HG03139 (cell line): ENCODE measurements at regions not wholly inside any gene's neighbourhood (a gene's known extent, or its start where the extent isn't known, plus 50 kb on each side); places are given as distances from the start of the nearest gene placed in this dataset.
A peak's percentile ranks its signal among the peaks of the same experiment; 100 is the strongest.

Source experiments
- ATAC-seq: cut with Tn5 transposase; IDR thresholded peaks from one replicate; pipeline ENCODE4 v1.9.1; 2021; ENCODE audit not compliant: unreplicated experiment

DNA sequence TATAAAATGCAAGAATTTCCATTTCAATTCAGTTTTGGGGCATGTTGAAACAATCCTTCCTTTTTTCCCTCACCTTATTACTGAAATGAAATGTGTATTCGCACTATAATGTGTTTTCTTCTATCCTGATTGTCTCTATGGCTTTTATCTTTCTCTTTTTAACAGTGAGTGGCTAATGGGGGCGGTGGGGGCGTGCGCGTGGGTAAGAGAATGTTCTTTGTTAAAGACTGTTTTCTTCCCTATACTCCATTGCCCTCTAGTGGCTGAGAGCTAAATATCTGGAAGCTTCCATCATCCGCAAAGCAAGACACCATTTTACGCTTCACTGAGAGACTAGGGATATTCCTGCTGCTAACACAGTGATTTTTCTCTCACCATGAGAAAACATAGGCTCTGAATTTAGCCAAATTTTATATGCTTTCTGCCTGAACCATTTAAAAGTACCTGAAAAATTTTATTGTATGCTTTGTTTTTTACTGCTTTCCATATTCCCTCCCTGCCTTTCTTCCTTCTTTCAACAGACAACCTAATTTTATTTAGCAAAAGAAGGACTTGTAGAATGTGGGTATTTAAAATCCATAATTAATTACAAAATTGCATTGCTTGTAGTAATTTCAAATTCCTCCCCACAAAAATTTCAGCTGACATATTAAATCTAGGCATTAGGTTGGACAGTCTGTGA lies 194.0 kb downstream of the GASK1B start:
- ATAC-seq: peak; percentile 95

DNA sequence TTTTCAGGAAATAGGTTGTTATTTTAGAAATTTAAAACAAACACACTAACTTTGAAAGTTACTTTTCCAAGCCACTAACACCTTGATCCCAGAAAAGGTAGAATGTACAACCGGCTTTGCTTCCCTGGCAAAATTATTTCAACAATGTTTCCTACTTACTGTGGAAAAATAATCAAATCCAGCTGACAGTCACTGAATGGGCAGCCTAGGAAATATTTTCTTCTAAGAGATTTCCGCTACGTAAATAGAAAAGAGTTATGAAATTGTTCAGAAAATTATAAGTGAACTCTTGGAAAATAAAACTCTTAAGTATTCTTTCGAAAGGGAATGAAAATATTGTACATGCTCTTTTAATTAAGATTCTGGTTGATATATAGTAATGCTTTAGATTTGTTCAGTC lies 195.7 kb downstream of the GASK1B start:
- no peak for ATAC-seq

DNA sequence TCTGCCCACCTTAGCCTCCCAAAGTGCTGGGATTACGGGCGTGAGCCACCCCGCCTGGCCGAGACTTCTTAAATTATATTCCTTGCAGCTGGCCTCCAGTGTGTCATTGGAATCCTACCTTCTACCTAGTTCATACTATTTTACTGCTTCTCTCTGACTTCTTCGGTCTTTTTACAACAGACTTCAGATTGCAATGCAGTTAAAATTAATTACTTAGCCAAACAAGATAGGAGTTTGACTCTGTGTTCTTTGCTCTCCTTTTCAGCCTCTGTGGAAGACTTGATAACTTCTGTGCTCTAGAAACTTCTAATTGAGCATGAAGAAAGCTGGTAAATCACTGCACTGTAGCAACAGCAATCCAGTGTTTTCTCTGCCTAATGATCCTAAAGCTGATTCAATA lies 199.5 kb downstream of the GASK1B start:
- no peak for ATAC-seq

DNA sequence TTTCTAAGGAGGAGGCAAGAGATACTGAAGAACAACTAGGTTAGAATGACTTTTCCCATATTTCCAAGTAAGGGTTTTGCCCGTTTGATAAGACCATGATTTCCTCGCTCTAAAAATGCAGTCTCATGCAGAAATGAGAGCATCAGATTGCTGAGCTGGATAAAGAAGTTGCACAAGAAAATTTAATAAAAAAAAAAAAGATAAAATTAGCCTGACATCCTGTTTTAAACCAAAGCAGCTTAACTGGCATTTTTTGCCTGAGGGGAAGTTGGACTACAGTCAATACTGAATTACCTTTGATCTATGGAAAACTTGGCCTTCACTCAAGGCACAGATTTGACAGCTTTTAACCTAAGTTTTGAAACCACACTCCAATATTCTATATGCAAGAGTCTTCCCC lies 208.4 kb downstream of the GASK1B start:
- no peak for ATAC-seq

DNA sequence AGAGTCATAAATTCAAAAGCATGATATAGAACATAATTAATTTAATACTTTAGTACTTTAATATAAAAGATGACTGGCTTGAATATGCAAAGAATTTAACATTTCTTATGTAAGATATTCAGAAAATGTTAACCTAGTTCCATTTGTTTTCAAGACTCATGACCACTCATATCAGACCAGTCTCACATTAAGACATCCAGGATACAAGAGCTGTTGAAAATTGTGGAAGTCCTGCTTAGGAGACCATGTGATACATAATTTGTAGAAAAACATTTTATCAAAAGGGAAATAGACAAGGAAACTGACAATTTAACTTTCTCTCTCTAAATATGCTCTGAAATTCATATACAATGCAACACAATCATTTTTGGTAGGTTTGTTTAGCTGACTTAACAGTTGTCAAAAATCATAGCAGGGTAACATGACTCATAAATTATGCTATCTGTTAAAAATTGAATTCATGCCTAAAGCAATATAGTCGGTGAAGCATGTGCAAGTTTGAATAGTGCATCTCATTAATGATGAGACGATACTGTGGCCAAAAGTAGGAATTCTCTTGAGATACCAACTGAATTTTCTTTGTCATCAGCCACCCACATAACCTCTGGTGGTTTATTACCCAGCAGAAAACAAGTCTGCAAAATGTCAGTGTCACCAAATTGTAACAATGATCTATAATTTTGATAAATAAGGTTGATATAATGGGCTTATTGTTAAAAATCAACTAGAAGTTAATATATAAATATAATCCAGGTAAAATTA lies 211.4 kb downstream of the GASK1B start:
- no peak for ATAC-seq

DNA sequence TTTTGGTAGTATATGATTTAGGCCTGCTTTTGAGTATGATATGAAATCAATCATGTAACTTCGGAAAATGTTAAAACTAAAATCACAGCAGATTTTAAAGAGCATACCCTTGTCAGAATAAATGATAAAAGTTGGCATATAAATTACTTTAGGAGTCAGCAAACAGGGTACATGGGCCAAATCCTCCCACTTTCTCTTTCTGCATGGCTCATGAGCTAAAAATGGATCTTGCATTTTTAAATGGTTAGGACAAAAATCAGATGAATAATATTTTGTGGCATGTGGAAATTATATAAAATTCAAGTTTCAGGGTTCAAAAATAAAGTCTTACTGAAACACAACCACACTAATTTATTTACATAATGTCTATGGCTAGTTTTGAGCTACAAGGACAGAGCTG lies 214.9 kb downstream of the GASK1B start:
- no peak for ATAC-seq

DNA sequence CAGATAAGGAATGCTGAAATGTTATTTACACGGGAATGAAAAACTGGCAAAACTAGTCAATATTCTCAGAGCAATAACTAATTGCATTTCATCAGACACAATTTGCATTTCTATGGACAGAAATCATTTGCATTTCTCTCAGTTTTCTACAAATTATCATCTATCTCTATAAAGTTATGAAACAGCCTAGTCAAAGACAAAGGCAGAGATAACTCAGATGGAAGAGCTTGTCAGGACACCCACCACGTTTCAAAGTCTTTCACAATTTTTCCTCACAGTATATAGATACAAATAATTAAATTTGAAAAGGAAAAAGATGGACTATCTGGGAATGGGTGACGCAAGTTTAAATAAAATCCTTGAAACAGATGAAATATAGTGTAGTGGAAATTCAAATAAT lies 230.8 kb downstream of the GASK1B start:
- ATAC-seq: no peak

DNA sequence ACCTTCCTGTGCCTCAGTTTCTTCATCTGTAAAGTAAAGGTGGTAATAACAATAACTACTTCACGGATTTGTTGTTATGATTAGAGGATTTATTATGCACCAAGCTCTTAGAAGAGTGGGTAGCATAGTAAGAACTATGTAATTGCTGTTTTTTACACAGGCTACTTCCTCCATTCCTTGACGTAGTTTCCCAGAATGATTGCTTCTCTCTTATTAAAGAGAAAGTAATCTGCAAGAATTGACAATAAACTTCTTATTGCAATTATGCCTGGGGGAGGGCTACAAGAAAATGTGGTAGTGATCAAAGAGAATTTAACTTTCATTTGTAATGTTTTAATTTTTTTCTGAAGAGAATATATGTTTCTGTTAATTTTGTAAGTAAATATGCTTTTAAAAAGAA lies 238.7 kb downstream of the GASK1B start:
- ATAC-seq: no peak

DNA sequence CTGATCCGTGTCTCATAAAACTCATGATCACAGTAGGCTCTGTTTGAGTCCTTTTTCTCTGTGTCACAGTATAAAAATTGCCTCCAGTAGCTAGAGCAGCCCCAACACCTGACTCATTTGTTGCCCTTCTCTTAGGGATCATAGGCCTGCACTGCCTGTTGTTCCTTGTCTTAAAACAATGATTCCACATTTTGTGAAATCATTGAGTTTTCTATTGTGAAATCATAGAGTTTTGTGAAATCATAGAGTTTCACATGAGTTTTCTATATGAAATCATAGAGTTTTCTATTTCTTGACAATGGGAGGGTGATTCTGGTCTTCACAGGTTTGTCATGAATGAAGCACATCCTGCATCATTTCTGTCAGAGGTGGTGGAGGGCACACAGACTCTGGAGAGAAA lies 239.9 kb downstream of the GASK1B start:
- ATAC-seq: no peak

DNA sequence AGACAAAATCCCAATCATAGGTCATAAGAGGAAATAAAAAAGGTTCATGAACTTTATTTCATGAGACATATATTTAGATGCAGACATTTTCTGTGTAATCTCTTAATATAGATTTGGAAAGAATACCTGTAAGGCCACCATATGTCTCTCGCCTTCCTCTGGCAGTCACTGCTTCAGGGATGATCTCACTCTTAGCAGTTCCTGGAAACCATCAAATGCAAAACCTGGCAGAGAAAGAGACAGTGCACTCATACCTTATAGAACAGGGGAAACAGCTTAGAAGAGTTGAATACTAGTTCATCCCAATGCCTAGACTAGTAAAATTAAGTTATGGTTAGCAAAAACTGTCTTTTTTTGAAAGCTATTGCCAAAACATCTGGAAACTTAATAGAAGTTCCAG lies 243.3 kb downstream of the GASK1B start:
- no peak for ATAC-seq

DNA sequence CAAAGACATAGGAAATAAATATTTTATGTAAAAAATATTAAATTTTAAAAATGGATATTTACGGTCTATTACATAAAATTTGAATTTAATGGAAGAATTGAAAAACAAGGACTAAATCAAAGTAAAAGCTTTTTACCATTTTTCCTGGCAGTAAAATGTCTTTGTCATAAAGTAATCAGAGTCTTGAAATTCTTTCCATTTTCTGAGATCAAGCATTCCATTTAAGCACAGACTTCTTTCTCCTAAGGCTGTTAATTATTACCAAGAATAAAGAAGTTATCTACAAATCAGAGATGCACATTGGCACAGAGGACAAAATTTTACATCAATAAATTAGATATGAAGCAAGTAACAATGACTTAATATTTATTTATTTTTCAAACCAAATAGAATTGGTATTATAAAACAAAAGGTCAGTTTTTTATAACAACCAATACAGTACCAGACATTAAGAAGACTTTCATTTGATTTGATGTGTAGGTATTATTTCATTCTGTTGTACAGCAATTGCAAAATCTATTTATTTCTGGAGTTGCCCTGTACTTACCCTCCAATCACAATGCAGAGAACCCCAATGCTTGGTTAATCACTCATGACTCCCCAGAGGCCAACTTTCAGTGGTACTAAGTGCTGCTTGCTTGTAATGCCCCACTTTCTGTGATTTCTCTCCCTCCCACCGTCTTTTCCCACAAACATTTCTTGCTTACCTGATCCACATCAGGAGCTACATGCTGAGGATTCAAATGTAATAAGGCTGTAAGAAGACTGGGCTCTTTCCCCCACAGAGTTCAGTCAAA lies 254.6 kb downstream of the GASK1B start:
- no peak for ATAC-seq

DNA sequence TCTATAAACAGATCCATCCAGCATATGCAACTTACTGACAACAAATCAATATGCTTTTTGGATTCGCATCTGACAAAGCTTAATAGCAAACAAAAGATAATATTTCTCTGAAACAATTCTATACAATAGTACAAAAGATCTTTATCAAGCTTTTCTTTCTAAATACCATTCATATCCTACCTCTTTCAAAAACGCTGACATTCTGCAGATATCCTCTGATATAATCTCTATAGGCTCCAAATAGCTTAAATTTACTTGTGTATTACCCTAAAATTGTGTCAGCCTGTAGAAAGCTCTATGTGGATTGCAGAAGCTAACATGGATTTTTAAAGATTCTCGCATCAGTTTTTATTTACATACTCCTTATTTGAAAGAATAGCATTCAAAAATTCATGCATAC lies 260.6 kb downstream of the GASK1B start:
- ATAC-seq: no peak

DNA sequence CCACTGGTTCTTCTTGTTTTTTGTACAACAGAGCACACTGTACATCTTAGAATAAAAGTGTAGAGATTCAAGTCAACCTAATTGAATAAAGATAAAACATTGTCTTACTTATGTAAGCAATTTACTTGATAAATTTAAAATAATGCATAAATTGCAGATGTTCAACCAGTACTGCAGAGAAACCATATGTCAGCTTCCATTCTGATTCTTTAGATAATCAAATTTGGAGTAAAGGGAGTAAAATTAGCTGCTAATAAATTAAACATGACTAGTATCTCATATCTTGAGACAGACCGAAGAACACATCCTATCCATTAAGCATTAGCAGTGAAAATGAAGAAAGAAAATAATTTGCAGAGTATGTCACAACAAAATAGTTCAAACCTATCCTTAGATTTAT lies 261.2 kb downstream of the GASK1B start:
- no peak for ATAC-seq

DNA sequence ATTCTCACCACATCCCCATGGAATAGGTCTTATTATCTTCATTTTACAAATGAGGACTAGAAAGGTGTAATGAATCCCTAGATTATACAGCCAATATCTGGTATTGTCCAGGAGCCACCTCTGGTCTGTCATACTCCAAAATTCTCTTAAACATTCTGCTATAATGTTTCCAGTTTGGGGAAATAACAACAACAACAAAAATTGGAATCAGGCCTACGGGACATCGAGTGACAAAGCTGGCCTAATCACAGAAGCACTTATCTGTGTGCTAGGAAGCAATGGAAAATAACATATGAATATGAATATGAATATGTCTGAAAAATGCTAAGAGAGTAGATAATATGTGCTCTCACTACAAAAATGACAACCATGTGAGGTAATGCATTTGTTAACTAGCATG lies 264.1 kb downstream of the GASK1B start:
- no peak for ATAC-seq

DNA sequence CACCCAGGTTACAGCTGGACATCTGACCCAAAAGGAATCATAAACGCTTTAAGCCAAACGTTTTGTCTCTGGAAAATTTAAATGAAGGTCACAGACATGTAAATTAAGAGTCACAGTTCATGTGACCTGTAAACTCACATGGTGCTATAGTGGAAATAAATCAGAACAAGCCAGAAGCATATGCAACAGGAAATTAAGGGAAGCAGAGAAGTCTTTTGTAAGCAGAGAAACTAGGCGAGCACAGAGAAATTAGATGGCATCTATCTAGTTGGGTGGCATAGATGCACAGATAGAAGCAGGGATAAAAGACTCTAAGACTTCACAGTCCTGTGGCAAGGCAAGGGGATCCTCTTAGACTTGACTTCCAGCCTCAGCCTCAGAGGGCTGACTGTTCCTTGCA lies 264.8 kb downstream of the GASK1B start:
- ATAC-seq: no peak

DNA sequence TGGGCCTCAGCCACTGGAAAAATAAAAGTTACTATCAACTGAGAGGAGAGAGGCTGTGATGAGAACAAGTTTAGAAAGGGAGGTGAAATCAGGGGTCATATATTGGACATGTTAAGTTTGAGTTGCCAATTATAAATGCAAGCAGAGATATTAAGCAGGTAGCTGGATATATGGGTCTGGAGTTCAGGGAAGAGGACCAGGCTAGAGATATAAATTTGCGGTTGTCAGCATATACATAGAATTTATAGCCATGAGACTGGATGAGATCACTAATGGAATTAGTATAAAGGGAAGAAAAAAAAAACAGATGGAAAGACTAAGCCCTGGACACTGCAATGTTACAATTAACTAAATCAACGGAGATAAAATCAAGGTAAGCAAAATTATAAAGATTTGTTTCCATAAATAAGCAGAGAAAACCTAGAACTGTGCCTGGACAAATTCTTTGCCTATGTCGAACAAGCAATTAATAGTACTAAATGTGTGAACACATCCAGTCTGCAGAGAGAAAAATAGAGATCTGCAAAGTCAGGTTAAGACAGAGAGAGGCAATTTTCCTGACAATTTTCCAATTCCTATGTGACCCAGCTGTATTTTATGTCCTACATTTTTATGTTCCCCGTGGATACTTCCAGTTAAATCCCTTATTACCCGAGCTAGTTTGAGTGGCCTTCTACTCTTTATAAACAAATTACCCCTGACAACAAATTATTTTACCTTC lies 265.4 kb downstream of the GASK1B start:
- no peak for ATAC-seq

DNA sequence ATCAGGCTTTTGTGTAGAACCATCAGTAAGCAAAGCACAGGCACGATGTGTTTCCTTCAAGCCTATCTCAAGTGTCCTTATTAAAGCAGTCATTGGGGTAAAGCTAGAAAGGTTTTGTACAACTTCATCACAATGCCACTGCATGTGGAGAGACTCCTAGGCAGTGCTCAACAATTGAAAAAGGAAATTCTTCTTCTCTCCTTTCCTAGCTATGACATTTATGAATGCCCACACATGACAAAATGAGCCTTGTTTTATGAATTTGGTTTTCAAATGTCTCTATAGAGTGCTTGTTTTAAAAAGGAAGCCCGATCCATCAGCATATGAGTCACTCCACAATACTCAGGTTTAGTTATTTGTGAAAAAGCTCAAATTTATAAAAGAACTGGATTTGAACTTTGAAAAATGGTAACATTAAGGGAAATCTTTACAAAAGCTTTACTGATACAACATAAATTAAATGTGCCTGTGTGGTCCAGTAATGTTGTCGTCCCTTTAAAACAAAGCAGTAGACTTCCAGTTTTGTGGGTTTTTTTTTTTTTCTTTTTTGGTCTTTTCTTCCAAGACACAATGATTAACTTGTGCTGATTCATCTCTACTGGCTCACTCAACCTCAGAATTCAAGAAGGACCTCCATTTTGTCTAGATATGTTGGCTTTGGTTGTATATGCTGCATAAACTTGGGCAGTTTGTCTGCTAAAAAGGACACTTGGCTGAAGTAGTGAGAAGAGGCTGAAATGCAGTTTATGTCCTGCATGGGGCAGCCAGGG lies 273.8 kb downstream of the GASK1B start:
- no peak for ATAC-seq

DNA sequence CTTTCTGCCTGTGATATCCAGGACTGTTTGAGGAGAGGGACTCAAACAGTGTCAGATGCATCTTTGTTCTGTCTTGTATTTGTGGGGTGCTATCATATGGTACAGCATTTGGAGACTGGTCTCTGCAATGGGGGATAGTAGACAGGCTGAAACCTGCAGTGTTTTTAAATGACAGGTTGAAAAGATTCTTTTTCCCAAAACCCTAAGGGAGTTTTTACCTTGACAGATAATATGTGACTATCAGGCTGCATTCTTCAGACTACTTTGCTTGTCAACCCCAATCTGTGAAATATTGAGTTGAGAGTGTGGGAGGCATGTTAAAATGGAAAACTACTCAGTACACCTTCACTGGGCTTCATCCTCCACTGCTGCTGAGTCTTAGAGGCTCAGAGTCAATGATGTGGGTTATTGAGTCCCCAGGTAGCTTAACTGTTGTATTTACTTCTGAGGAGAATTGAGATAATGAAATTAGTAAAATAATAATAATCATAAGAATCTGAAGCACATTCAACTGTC lies 274.9 kb downstream of the GASK1B start:
- ATAC-seq: no peak

DNA sequence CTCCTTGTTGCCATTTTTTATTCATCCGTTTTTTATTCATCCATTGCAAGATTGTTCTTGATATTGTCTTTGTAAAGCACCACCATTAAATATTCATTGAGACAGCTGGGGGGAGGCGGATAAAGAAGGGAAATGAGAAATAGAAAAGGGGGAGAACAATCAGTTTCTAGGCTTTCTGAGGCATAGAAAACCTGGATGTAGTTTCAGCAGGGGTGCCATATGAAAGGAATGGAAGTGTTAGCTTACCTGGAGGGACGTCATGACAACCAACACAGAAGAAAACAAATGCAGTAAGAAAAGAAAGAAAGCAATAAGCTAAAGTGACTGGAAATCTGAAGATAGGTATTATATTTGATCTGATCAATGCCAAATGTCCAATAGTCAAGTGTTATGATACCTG lies 276.1 kb downstream of the GASK1B start:
- ATAC-seq: no peak

DNA sequence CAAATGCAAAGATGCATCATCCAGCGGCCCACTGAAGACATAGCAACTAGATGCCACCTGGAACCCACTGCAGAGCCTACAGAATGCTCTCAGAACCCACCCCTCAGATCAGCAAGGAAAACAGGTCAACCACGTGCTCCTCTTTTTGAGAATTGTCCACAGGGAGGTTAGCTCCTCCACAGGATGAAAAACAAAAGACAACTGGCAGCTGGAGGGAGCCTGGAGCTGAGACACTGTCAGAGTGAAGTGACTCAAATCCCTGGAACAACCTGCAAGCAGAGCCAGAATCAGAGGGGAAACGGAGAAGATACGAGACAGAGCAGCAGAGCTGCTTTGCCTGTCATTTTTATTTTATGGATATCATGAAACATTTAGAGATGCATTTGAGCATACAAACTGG lies 277.6 kb downstream of the GASK1B start:
- no peak for ATAC-seq
